K562 (cell line): ENCODE measurements at regions not wholly inside any gene's neighbourhood (a gene's known extent, or its start where the extent isn't known, plus 50 kb on each side); places are given as distances from the start of the nearest gene placed in this dataset.

Source experiments
- ATAC-seq: fragments of 200-7000 bp; cut with Tn5 transposase; 3 replicates; pipeline ENCODE4 v1.9.1; 2020; ENCODE audit warnings: moderate library complexity
- BruUV-seq: library from RNA; stranded (reverse); fragments of 400-500 nt; replicated peaks from 2 replicates; lab custom pipeline; 2021; lab: Mats Ljungman, UMichigan
- CTCF ChIA-PET: fragments of 300-600 bp; formaldehyde crosslinking; extraction: SDS; loops from one replicate; lab custom pipeline; 2021; ENCODE audit warnings: low intra/inter-chr PET ratio; lab: Yijun Ruan, JAX
- POLR2A ChIA-PET: fragments of 300-600, 350-650 bp; sonication (Branson Sonifier 250); formaldehyde crosslinking; extraction: SDS; loops from one replicate; lab custom pipeline; 2021; ENCODE audit warnings: antibody characterized with exemption, inconsistent platforms; lab: Yijun Ruan, JAX
- DNase-seq, 4 experiments: peaks; one replicate each; pipeline versions ENCODE4 v3.0.0 to v3.0.0-alpha.2; 2011 to 2018; ENCODE audit warnings: low spot score in 3 of 4, mixed read lengths in 3 of 4; ENCODE audit errors: extremely low read depth in 1 of 4
- FAIRE-seq: peaks from 2 replicates; lab custom pipeline; 2011; peaks lifted over from hg19 to GRCh38; lab: Jason Lieb, UNC
- H2AFZ ChIP-seq: 2 replicates; pipeline ENCODE4 v1.6.0; 2011; ENCODE audit warnings: low read depth, low read length, control low read depth, inconsistent platforms
- H3K27ac ChIP-seq: fragments of 200-600 bp; 3 replicates; pipeline ENCODE4 v1.8.0; 2011; ENCODE audit warnings: low read depth, mild to moderate bottlenecking, control low read depth, inconsistent platforms, low read length, moderate library complexity, mixed read lengths; ENCODE audit errors: extremely low read depth
- H3K27me3 ChIP-seq, 2 experiments: fragments of 300-600 bp in 1 of 2; 2 replicates in 1 of 2; 3 replicates in 1 of 2; pipeline versions ENCODE4 v1.6.0 to v1.8.0; 2011; ENCODE audit warnings: inconsistent platforms in 2 of 2, low read length in 2 of 2, mild to moderate bottlenecking in 1 of 2, mixed read lengths in 1 of 2, moderate library complexity in 1 of 2; ENCODE audit not compliant: control insufficient read depth in 2 of 2, insufficient read depth in 2 of 2
- H3K36me3 ChIP-seq: fragments of 300-600 bp; 3 replicates; pipeline ENCODE4 v1.8.0; 2011; ENCODE audit warnings: mild to moderate bottlenecking, low read length, inconsistent platforms; ENCODE audit not compliant: control insufficient read depth, insufficient read depth
- H3K4me1 ChIP-seq, 2 experiments: fragments of 200-600 bp in 1 of 2; replicated peaks in 1 of 2; 2 replicates in 1 of 2; 3 replicates in 1 of 2; pipeline versions ENCODE4 v1.5.1 to v1.8.0; 2011; ENCODE audit warnings: inconsistent platforms in 2 of 2, low read length in 2 of 2, mild to moderate bottlenecking in 1 of 2, mixed read lengths in 1 of 2, moderate library complexity in 1 of 2; ENCODE audit not compliant: control insufficient read depth in 2 of 2, insufficient read depth in 2 of 2
- H3K4me2 ChIP-seq: 2 replicates; pipeline ENCODE4 v1.6.1; 2011; ENCODE audit warnings: low read length, control low read depth, inconsistent platforms, mixed read lengths; ENCODE audit not compliant: insufficient read depth
- H3K4me3 ChIP-seq: fragments of 200-600 bp; sonication (generic), shearing (Covaris generic); 2 replicates; pipeline ENCODE4 v1.5.1; 2016; ENCODE audit warnings: control low read depth, inconsistent platforms
- H3K79me2 ChIP-seq: fragments of 200-600 bp; 3 replicates; pipeline ENCODE4 v1.8.0; 2011; ENCODE audit warnings: low read length, inconsistent platforms; ENCODE audit not compliant: control insufficient read depth, insufficient read depth
- H3K9ac ChIP-seq, 2 experiments: 2 replicates each; pipeline versions ENCODE4 v1.6.0 to v1.6.1; 2011; ENCODE audit warnings: low read depth in 2 of 2, low read length in 2 of 2, control low read depth in 1 of 2, inconsistent platforms in 1 of 2, mild to moderate bottlenecking in 1 of 2, mixed read lengths in 1 of 2; ENCODE audit not compliant: insufficient read depth in 1 of 2
- H3K9me1 ChIP-seq: one replicate; pipeline ENCODE4 v1.6.0; 2011; ENCODE audit warnings: inconsistent platforms, mild to moderate bottlenecking, low read length, moderate library complexity; ENCODE audit not compliant: control insufficient read depth, insufficient read depth
- H3K9me3 ChIP-seq: replicated peaks from 2 replicates; pipeline ENCODE4 v1.5.1; 2011; ENCODE audit warnings: low read depth, low read length, inconsistent platforms; ENCODE audit not compliant: control insufficient read depth, insufficient read depth
- H4K20me1 ChIP-seq: replicated peaks from 2 replicates; pipeline ENCODE4 v1.6.1; 2011; ENCODE audit warnings: low read length, inconsistent platforms, mixed read lengths; ENCODE audit not compliant: control insufficient read depth, insufficient read depth
- BCL6 ChIP-seq: fragments of 250-450 bp; sonication (Bioruptor Pico); IDR thresholded peaks from 2 replicates; pipeline ENCODE4 v1.4.0; 2020
- CREB3 ChIP-seq: fragments of 450-650 bp; conservative IDR thresholded peaks from 2 replicates; pipeline ENCODE4 v1.6.1; 2016; ENCODE audit warnings: missing genetic modification characterization, low read depth, mild to moderate bottlenecking, missing compliant biosample characterization, moderate library complexity
- FOS ChIP-seq: IDR thresholded peaks from 3 replicates; pipeline ENCODE4 v1.6.1; 2011; ENCODE audit not compliant: insufficient read length; ENCODE audit errors: extremely low read depth
- IRF1 ChIP-seq: sonication (generic); formaldehyde crosslinking; IDR thresholded peaks from 2 replicates; pipeline ENCODE4 v1.8.0; 2022; ENCODE audit warnings: missing genetic modification reagents, mild to moderate bottlenecking, borderline replicate concordance
- PHB ChIP-seq: fragments of 250-450 bp; sonication (Bioruptor Pico); IDR thresholded peaks from 2 replicates; pipeline ENCODE4 v1.5.0; 2021
- SNRNP70 ChIP-seq: fragments of 200-400 bp; formaldehyde crosslinking; optimal IDR thresholded peaks from 2 replicates; pipeline ENCODE3; 2017; ENCODE audit warnings: low read depth, low read length
- STAT6 ChIP-seq: sonication (generic); formaldehyde crosslinking; IDR thresholded peaks from 2 replicates; pipeline ENCODE4 v1.8.1; 2023; ENCODE audit warnings: mild to moderate bottlenecking, missing genetic modification reagents
- TGIF2 ChIP-seq: sonication (generic); formaldehyde crosslinking; IDR thresholded peaks from 2 replicates; pipeline ENCODE4 v1.8.1; 2022; ENCODE audit warnings: mild to moderate bottlenecking, missing genetic modification reagents, moderate library complexity
- ZNF766 ChIP-seq: fragments of 200-800 bp; sonication (Bioruptor generic); conservative IDR thresholded peaks from 2 replicates; pipeline ENCODE4 v1.6.1; 2016; ENCODE audit warnings: missing genetic modification characterization, missing compliant biosample characterization
- in situ Hi-C: fragments of 300-500 bp; cut with MboI; formaldehyde crosslinking; loops from 4 replicates; pipeline ENCODE4 v1.15.0; 2018; ENCODE audit warnings: inconsistent platforms, mixed read lengths
- intact Hi-C: fragments of 100-400 bp; cut with micrococcal nuclease; formaldehyde crosslinking; loops from 2 replicates; pipeline ENCODE4 v1.14.2; 2022

DNA sequence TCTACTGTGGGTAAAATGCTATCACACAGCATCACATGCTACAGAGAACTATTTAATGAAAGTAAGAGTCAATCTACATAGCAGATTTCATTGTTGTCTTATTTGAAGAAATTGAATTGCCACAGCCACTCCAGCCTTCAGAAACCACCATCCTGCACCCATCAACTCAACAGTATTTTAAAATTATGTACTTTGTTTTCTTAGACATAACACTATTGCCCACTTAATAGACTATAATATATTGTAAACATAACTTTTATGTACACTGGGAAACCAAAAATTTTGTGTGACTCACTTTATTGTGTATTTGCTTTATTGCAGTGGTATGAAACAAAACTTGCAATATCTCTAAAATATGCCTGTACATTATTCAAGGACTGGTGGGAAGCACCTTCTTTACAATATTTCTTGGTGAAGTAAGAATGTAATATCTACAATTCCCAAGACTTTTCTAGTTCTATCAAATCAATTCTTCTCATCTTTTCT lies 133.0 kb downstream of the DUSP10 start:
- Histone ChIP-seq H3K4me1 (peaks cover 0 to 18% of the 10 kb centered on the region in 2 experiments; a peak in 3 of 5 replicates), H3K79me2 (no peaks in the 10 kb centered on the region), H3K27me3 (no peaks in the 10 kb centered on the region), H3K9me3 (no peaks in the 10 kb centered on the region), H3K4me3 (no peak overlapping the region), H2AFZ (no peak overlapping the region), H3K36me3 (no peaks in the 10 kb centered on the region), H3K9ac (no peak overlapping the region), H3K4me2 (no peak overlapping the region), H3K27ac (no peak overlapping the region), H3K9me1 (no peaks in the 10 kb centered on the region), H4K20me1 (no peaks in the 10 kb centered on the region)
- no peak for FAIRE-seq
- in situ Hi-C loops, result no loop called here
- no peak for DNase-seq
- BruUV-seq, result no TSS peak
- no peak for TF ChIP-seq BCL6 (CRISPR knock-in tag)
- TF ChIP-seq FOS, result no peak
- no peak for TF ChIP-seq STAT6 (CRISPR knock-in tag)
- no peak for TF ChIP-seq TGIF2 (CRISPR knock-in tag)
- TF ChIP-seq IRF1 (CRISPR knock-in tag), result no peak
- no peak for TF ChIP-seq CREB3 (tag)
- TF ChIP-seq PHB (CRISPR knock-in tag), result no peak
- no peak for TF ChIP-seq ZNF766 (CRISPR knock-in tag)
- no peak for TF ChIP-seq SNRNP70
- ATAC-seq, result no peak
- CTCF ChIA-PET, result no interaction called here
- POLR2A ChIA-PET, result no interaction called here
- intact Hi-C loops, result no loop called here
